ENCODE measurements at regions not wholly inside any gene's neighbourhood (a gene's known extent, or its start where the extent isn't known, plus 50 kb on each side); places are given as distances from the start of the nearest gene placed in this dataset.

GRCh38 chr20:22430746-22431168 lies 153.6 kb downstream of the FOXA2 start (continued):
- TF ChIP-seq, protein P1, sequence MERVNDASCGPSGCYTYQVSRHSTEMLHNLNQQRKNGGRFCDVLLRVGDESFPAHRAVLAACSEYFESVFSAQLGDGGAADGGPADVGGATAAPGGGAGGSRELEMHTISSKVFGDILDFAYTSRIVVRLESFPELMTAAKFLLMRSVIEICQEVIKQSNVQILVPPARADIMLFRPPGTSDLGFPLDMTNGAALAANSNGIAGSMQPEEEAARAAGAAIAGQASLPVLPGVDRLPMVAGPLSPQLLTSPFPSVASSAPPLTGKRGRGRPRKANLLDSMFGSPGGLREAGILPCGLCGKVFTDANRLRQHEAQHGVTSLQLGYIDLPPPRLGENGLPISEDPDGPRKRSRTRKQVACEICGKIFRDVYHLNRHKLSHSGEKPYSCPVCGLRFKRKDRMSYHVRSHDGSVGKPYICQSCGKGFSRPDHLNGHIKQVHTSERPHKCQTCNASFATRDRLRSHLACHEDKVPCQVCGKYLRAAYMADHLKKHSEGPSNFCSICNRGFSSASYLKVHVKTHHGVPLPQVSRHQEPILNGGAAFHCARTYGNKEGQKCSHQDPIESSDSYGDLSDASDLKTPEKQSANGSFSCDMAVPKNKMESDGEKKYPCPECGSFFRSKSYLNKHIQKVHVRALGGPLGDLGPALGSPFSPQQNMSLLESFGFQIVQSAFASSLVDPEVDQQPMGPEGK (CRISPR knock-in tag; IDR thresholded peaks at IDR 0.05) = peak; percentile 95
- TF ChIP-seq ZC3H13 (CRISPR knock-in tag; IDR thresholded peaks at IDR 0.05) = 0 out of 2 replicates have a peak, but pooled peaks have one; percentile 37
- TF ChIP-seq MLXIP (CRISPR knock-in tag; IDR thresholded peaks at IDR 0.05; ENCODE audit: borderline replicate concordance) = no peak; the same call in 1 of the 2 replicates
- TF ChIP-seq ZNF543 (CRISPR knock-in tag; IDR thresholded peaks at IDR 0.05) = no peak; the same call in 1 of the 2 replicates
- peak; percentile 98 for TF ChIP-seq EP300 (IDR thresholded peaks at IDR 0.05; ENCODE audit: low read depth in 2 of 2, low read length in 2 of 2)
- TF ChIP-seq EP300 (CRISPR knock-in tag; IDR thresholded peaks at IDR 0.05; ENCODE audit: borderline replicate concordance) = peak; percentile 95
- peak; percentile 93; the same call in 1 of the 2 replicates for TF ChIP-seq ZNF839 (CRISPR knock-in tag; IDR thresholded peaks at IDR 0.05; ENCODE audit: borderline replicate concordance)
- no peak for TF ChIP-seq ZKSCAN8 (CRISPR knock-in tag; IDR thresholded peaks at IDR 0.05; ENCODE audit: borderline replicate concordance)
- peak; percentile 81; the same call in 1 of the 2 replicates for TF ChIP-seq ZBED4 (CRISPR knock-in tag; IDR thresholded peaks at IDR 0.05; ENCODE audit: borderline replicate concordance)
- TF ChIP-seq ZNF431 (CRISPR knock-in tag; IDR thresholded peaks at IDR 0.05; ENCODE audit: borderline replicate concordance, low read depth) = peak; percentile 77
- TF ChIP-seq ZFP91 (CRISPR knock-in tag; IDR thresholded peaks at IDR 0.05; ENCODE audit: borderline replicate concordance) = peak; percentile 88
- TF ChIP-seq KDM3A (CRISPR knock-in tag; IDR thresholded peaks at IDR 0.05; ENCODE audit: low read depth) = peak; percentile 98
- peak; percentile 89 for TF ChIP-seq IKZF4 (CRISPR knock-in tag; IDR thresholded peaks at IDR 0.05; ENCODE audit: borderline replicate concordance, low read depth, not compliant biosample characterization)
- no peak for TF ChIP-seq ZSCAN12 (CRISPR knock-in tag; IDR thresholded peaks at IDR 0.05)
- TF ChIP-seq, protein P2, sequence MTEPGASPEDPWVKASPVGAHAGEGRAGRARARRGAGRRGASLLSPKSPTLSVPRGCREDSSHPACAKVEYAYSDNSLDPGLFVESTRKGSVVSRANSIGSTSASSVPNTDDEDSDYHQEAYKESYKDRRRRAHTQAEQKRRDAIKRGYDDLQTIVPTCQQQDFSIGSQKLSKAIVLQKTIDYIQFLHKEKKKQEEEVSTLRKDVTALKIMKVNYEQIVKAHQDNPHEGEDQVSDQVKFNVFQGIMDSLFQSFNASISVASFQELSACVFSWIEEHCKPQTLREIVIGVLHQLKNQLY (CRISPR knock-in tag; IDR thresholded peaks at IDR 0.05) = peak; percentile 97
- TF ChIP-seq U2AF1 (optimal IDR thresholded peaks at IDR 0.05; ENCODE audit: low read depth, low read length) = peak; percentile 61

All from HepG2 (cell line).